CD14-positive monocyte (primary cell): ENCODE measurements at regions not wholly inside any gene's neighbourhood (a gene's known extent, or its start where the extent isn't known, plus 50 kb on each side); places are given as distances from the start of the nearest gene placed in this dataset.

ENCODE experiments used
- DNase-seq, 3 donors: peaks; one replicate each; pipeline ENCODE4 v3.0.0-alpha.2; 2011 to 2022
- H2AFZ ChIP-seq: 2 replicates; pipeline ENCODE4 v1.6.0; 2012; ENCODE audit warnings: mild to moderate bottlenecking, low read depth, low read length, inconsistent platforms; ENCODE audit not compliant: insufficient read depth, poor library complexity, severe bottlenecking
- H3K27ac ChIP-seq, 2 donors: 1 replicate in 1 of 2; 2 replicates in 1 of 2; pipeline ENCODE4 v1.5.1; 2012 to 2013; ENCODE audit warnings: low read length in 2 of 2, control low read depth in 1 of 2, inconsistent platforms in 1 of 2, low read depth in 1 of 2, mild to moderate bottlenecking in 1 of 2
- H3K27me3 ChIP-seq, 2 donors: one replicate each; pipeline versions ENCODE4 v1.6.0 to v1.6.1; 2011 to 2013; ENCODE audit warnings: low read length in 2 of 2; ENCODE audit not compliant: control insufficient read depth in 2 of 2, insufficient read depth in 2 of 2
- H3K36me3 ChIP-seq, 2 donors: replicated peaks in 1 of 2; 1 replicate in 1 of 2; 2 replicates in 1 of 2; pipeline versions ENCODE4 v1.5.1 to v1.6.1; 2012 to 2013; ENCODE audit warnings: low read length in 2 of 2, control low read depth in 1 of 2, inconsistent platforms in 1 of 2, mild to moderate bottlenecking in 1 of 2; ENCODE audit not compliant: insufficient read depth in 2 of 2, control insufficient read depth in 1 of 2
- H3K4me1 ChIP-seq, 2 donors: 1 replicate in 1 of 2; 2 replicates in 1 of 2; pipeline versions ENCODE4 v1.5.1 to v1.6.1; 2012 to 2013; ENCODE audit warnings: low read length in 2 of 2, control low read depth in 1 of 2, inconsistent platforms in 1 of 2, mild to moderate bottlenecking in 1 of 2, moderate library complexity in 1 of 2; ENCODE audit not compliant: insufficient read depth in 2 of 2, control insufficient read depth in 1 of 2
- H3K4me2 ChIP-seq: replicated peaks from 2 replicates; pipeline ENCODE3; 2012; ENCODE audit warnings: low read length, moderate library complexity, mild to moderate bottlenecking; ENCODE audit not compliant: poor library complexity, severe bottlenecking; ENCODE audit errors: extremely low read depth
- H3K4me3 ChIP-seq, 3 experiments: fragments of 200-600 bp in 1 of 3; sonication (generic) in 1 of 3; replicated peaks in 1 of 3; 1 replicate in 2 of 3; 2 replicates in 1 of 3; pipeline ENCODE4 v1.5.1; 2011 to 2013; ENCODE audit warnings: low read length in 3 of 3, mild to moderate bottlenecking in 3 of 3, control low read depth in 2 of 3, low read depth in 2 of 3, inconsistent platforms in 1 of 3, moderate library complexity in 1 of 3
- H3K79me2 ChIP-seq: 2 replicates; pipeline ENCODE4 v1.6.0; 2012; ENCODE audit warnings: mild to moderate bottlenecking, control low read depth, inconsistent platforms, low read length, moderate library complexity; ENCODE audit not compliant: insufficient read depth
- H3K9ac ChIP-seq: 2 replicates; pipeline ENCODE4 v1.6.0; 2017; ENCODE audit warnings: low read length, mild to moderate bottlenecking; ENCODE audit not compliant: insufficient read depth, poor library complexity, severe bottlenecking
- H3K9me3 ChIP-seq, 2 donors: replicated peaks in 1 of 2; 1 replicate in 1 of 2; 2 replicates in 1 of 2; pipeline versions ENCODE4 v1.5.1 to v1.6.1; 2012 to 2013; ENCODE audit warnings: low read length in 2 of 2, control low read depth in 1 of 2; ENCODE audit not compliant: control insufficient read depth in 1 of 2, insufficient read depth in 1 of 2
- H4K20me1 ChIP-seq: 2 replicates; pipeline ENCODE4 v1.6.0; 2012; ENCODE audit warnings: mild to moderate bottlenecking, low read length, control low read depth, moderate library complexity; ENCODE audit not compliant: insufficient read depth
- H3K27ac Mint-ChIP-seq, 7 donors: one replicate each; pipeline ENCODE4 v1.8.0; 2020; ENCODE audit warnings: mild to moderate bottlenecking in 7 of 7, mixed read lengths in 7 of 7, moderate library complexity in 6 of 7, inconsistent platforms in 2 of 7
- H3K27me3 Mint-ChIP-seq, 3 donors: one replicate each; pipeline ENCODE4 v1.8.0; 2021 to 2022; ENCODE audit warnings: low read depth in 3 of 3, mild to moderate bottlenecking in 3 of 3, mixed read lengths in 3 of 3, moderate library complexity in 3 of 3, inconsistent platforms in 1 of 3
- H3K36me3 Mint-ChIP-seq, 2 donors: one replicate each; pipeline ENCODE4 v1.8.0; 2020; ENCODE audit warnings: mixed read lengths in 2 of 2, inconsistent platforms in 1 of 2, mild to moderate bottlenecking in 1 of 2
- H3K4me1 Mint-ChIP-seq: one replicate; pipeline ENCODE4 v1.8.0; 2020; ENCODE audit warnings: mild to moderate bottlenecking, mixed read lengths
- H3K4me3 Mint-ChIP-seq, 2 donors: one replicate each; pipeline ENCODE4 v1.8.0; 2020; ENCODE audit warnings: mild to moderate bottlenecking in 2 of 2, mixed read lengths in 2 of 2, moderate library complexity in 1 of 2
- H3K9me3 Mint-ChIP-seq, 7 donors: one replicate each; pipeline ENCODE4 v1.8.0; 2020 to 2022; ENCODE audit warnings: mixed read lengths in 7 of 7, mild to moderate bottlenecking in 6 of 7, moderate library complexity in 6 of 7, inconsistent platforms in 2 of 7
- WGBS: methylation state at CpG from one replicate; pipeline ENCODE4 v1.1.5; 2013; ENCODE audit warnings: missing lambda C conversion rate; ENCODE audit not compliant: insufficient coverage; 5-methylcytosine and 5-hydroxymethylcytosine counted together
- intact Hi-C, 2 donors: fragments of 100-400 bp; cut with micrococcal nuclease; formaldehyde crosslinking; loops; one replicate each; pipeline versions ENCODE4 v1.15.0 to v1.15.1; 2023
- TF ChIP-seq, protein P1 (sequence below): fragments of 200-600 bp; IDR thresholded peaks from one replicate; pipeline ENCODE4 v1.8.0; 2022; ENCODE audit warnings: antibody characterized with exemption, mild to moderate bottlenecking

DNA sequence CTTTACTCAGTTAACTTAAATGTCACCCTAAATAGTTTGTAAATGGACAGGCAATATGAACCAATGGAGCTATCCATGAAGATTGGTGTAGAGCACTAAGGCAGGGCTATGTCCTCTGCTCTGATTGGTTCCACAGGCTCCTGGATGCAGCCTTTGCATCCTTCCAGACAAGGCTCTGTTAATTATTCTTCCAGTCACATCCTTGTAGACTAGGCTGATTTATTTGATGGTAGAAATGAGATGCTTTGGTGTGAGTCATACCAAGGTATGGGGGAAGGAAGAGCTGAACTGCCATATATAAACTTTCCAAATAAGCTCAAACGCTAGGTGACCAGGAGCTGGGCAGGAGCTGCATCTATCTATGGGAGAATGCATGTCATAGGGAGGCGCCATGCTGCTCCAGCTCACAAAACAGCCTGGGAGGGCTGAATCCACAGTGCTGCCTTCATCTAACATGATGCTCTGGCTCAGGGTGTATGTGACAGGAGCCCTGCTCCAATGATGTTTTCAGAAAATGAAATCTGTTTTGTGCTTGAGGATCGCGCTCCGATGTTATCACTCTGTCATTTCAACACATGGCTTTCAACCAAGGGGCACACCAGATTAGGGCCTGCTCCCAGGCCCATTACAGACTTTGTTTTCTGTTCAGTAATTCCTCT, 818.0 kb upstream of the ZNF608 start:
- Histone ChIP-seq H3K4me1 (no peaks in the 10 kb centered on the region), H3K9me3 (peaks cover 9 to 19% of the 10 kb centered on the region in 2 donors), H4K20me1 (no peaks in the 10 kb centered on the region), H3K4me2 (no peak overlapping the region), H3K27me3 (no peaks in the 10 kb centered on the region), H3K27ac (no peak overlapping the region), H3K4me3 (no peak overlapping the region), H2AFZ (no peak overlapping the region), H3K36me3 (no peaks in the 10 kb centered on the region), H3K9ac (no peak overlapping the region), H3K79me2 (no peaks in the 10 kb centered on the region)
- Mint-ChIP-seq H3K4me1 (no peaks in the 10 kb centered on the region), H3K27ac (no peak overlapping the region), H3K27me3 (no peaks in the 10 kb centered on the region), H3K9me3 (peaks cover 4 to 19% (median 13%) of the 10 kb centered on the region in 7 donors), H3K4me3 (no peak overlapping the region), H3K36me3 (no peaks in the 10 kb centered on the region)
- TF ChIP-seq, protein P1, sequence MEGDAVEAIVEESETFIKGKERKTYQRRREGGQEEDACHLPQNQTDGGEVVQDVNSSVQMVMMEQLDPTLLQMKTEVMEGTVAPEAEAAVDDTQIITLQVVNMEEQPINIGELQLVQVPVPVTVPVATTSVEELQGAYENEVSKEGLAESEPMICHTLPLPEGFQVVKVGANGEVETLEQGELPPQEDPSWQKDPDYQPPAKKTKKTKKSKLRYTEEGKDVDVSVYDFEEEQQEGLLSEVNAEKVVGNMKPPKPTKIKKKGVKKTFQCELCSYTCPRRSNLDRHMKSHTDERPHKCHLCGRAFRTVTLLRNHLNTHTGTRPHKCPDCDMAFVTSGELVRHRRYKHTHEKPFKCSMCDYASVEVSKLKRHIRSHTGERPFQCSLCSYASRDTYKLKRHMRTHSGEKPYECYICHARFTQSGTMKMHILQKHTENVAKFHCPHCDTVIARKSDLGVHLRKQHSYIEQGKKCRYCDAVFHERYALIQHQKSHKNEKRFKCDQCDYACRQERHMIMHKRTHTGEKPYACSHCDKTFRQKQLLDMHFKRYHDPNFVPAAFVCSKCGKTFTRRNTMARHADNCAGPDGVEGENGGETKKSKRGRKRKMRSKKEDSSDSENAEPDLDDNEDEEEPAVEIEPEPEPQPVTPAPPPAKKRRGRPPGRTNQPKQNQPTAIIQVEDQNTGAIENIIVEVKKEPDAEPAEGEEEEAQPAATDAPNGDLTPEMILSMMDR: no peak
- no peak for DNase-seq
- WGBS: no CpG with 5 or more reads among the region's 5 CpGs
- intact Hi-C loops: no loop called here

DNA sequence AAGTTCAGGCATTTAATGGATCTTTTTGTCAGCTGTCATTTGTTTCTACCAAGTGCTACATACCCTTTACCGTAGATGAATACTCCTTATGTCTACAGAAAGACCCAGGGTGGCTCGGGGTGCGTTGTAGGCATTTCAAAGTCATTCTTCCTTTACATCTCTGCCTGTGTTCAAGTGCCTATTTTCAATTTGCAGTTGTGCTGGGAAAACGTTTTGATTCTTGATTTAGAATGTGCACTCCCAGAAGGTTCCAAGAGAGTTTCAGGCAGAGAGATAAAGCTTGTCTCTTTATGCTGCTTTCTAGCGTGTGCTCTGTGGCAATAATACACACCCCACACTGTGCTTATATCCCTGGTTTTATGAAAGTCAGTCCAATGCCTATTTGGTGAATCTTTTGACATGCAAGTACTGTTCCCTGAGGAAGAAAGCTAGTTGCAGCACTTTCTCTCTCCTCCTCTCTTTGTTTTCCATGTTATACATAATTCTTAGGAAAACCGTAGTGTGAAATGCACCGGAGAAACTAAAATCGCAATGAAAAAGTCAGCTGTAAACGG, 828.1 kb upstream of the ZNF608 start:
- H3K36me3 Mint-ChIP-seq: no peaks in the 10 kb centered on the region

More for the DNA sequence above, 828.1 kb upstream of the ZNF608 start:
- peaks cover 0 to 1% (median 0%) of the 10 kb centered on the region in 3 donors for H3K27me3 Mint-ChIP-seq
- H3K9me3 Mint-ChIP-seq: peaks cover 0 to 6% (median 4%) of the 10 kb centered on the region in 7 donors
- no peak overlapping the region for H3K4me3 Mint-ChIP-seq
- no peaks in the 10 kb centered on the region for H3K4me1 Mint-ChIP-seq
- Histone ChIP-seq H3K9me3 (no peaks in the 10 kb centered on the region), H4K20me1 (no peaks in the 10 kb centered on the region), H3K4me1 (no peaks in the 10 kb centered on the region), H3K4me3 (no peak overlapping the region), H3K9ac (no peak overlapping the region), H3K4me2 (no peak overlapping the region), H3K27me3 (no peaks in the 10 kb centered on the region), H3K36me3 (no peaks in the 10 kb centered on the region), H3K79me2 (no peaks in the 10 kb centered on the region), H3K27ac (no peak overlapping the region), H2AFZ (no peak overlapping the region)
- no peak for DNase-seq
- 100% methylated on average over 5 of the region's 9 CpGs for WGBS
- no peak overlapping the region for H3K27ac Mint-ChIP-seq
- TF ChIP-seq, protein P1: no peak
- intact Hi-C loops: no loop called here
